H1 (cell line): ENCODE measurements at regions not wholly inside any gene's neighbourhood (a gene's known extent, or its start where the extent isn't known, plus 50 kb on each side); places are given as distances from the start of the nearest gene placed in this dataset.
A peak's percentile ranks its signal among the peaks of the same experiment; 100 is the strongest.

Experiments
- CTCF ChIA-PET: fragments of 300-600 bp; sonication (Branson Sonifier 250); formaldehyde crosslinking; loops from one replicate; lab custom pipeline; 2021; ENCODE audit not compliant: partially characterized antibody; lab: Charles Lee
- POLR2A ChIA-PET: fragments of 300-600 bp; sonication (Branson Sonifier 250); formaldehyde crosslinking; loops from one replicate; lab custom pipeline; 2021; ENCODE audit warnings: inconsistent platforms; ENCODE audit not compliant: partially characterized antibody; lab: Charles Lee
- DNase-seq, 2 experiments: peaks; one replicate each; pipeline versions ENCODE4 v3.0.0 to v3.0.0-alpha.2; 2010 to 2022; ENCODE audit warnings: low spot score in 2 of 2, low read depth in 1 of 2, mixed read lengths in 1 of 2
- FAIRE-seq: peaks from 2 replicates; lab custom pipeline; 2011; peaks lifted over from hg19 to GRCh38; lab: Jason Lieb, UNC
- H2AFZ ChIP-seq: 2 replicates; pipeline ENCODE4 v1.8.1; 2012; ENCODE audit warnings: low read length, inconsistent platforms
- H2AK5ac ChIP-seq: 2 replicates; pipeline ENCODE4 v1.6.1; 2013; ENCODE audit warnings: low read depth, low read length
- H2BK120ac ChIP-seq: replicated peaks from 2 replicates; pipeline ENCODE3; 2013; ENCODE audit warnings: low read depth, low read length, inconsistent platforms
- H2BK12ac ChIP-seq: 2 replicates; pipeline ENCODE4 v1.6.1; 2013; ENCODE audit warnings: low read depth, low read length
- H2BK15ac ChIP-seq: 2 replicates; pipeline ENCODE4 v1.6.1; 2013; ENCODE audit warnings: low read length
- H2BK20ac ChIP-seq: 2 replicates; pipeline ENCODE4 v1.6.1; 2013; ENCODE audit warnings: low read length
- H2BK5ac ChIP-seq: 2 replicates; pipeline ENCODE4 v1.6.1; 2013; ENCODE audit warnings: low read depth, low read length
- H3K14ac ChIP-seq: 2 replicates; pipeline ENCODE4 v1.6.1; 2013; ENCODE audit warnings: inconsistent platforms; ENCODE audit not compliant: insufficient read length
- H3K18ac ChIP-seq: 2 replicates; pipeline ENCODE4 v1.6.1; 2013; ENCODE audit warnings: low read length; ENCODE audit errors: extremely low read depth
- H3K23ac ChIP-seq: 2 replicates; pipeline ENCODE4 v1.6.1; 2013; ENCODE audit warnings: inconsistent platforms; ENCODE audit not compliant: insufficient read length
- H3K23me2 ChIP-seq: 2 replicates; pipeline ENCODE4 v1.6.1; 2013; ENCODE audit warnings: low read depth, low read length
- H3K27ac ChIP-seq: 2 replicates; pipeline ENCODE4 v1.6.1; 2011; ENCODE audit warnings: low read depth, low read length, inconsistent platforms
- H3K27me3 ChIP-seq, 4 experiments: replicated peaks in 1 of 4; 1 replicate in 1 of 4; 2 replicates in 3 of 4; pipeline versions ENCODE4 v1.6.1 to v1.8.1; 2011 to 2013; ENCODE audit warnings: low read length in 3 of 4, mild to moderate bottlenecking in 3 of 4, inconsistent platforms in 2 of 4, mixed read lengths in 2 of 4, moderate library complexity in 1 of 4; ENCODE audit not compliant: control insufficient read depth in 3 of 4, insufficient read depth in 3 of 4; ENCODE audit errors: extremely low read depth in 1 of 4
- H3K36me3 ChIP-seq, 4 experiments: 2 replicates each; pipeline versions ENCODE4 v1.6.1 to v1.8.1; 2011 to 2013; ENCODE audit warnings: mild to moderate bottlenecking in 4 of 4, low read length in 3 of 4, moderate library complexity in 2 of 4, control low read depth in 1 of 4, inconsistent platforms in 1 of 4; ENCODE audit not compliant: insufficient read depth in 4 of 4, control insufficient read depth in 2 of 4
- H3K4ac ChIP-seq: replicated peaks from 2 replicates; pipeline ENCODE3; 2013; ENCODE audit warnings: low read length, low read depth, mixed read lengths, inconsistent platforms; ENCODE audit not compliant: insufficient read length
- H3K4me1 ChIP-seq, 4 experiments: replicated peaks in 1 of 4; 1 replicate in 1 of 4; 2 replicates in 3 of 4; pipeline versions ENCODE4 v1.6.1 to v1.8.1; 2011 to 2013; ENCODE audit warnings: low read length in 3 of 4, inconsistent platforms in 2 of 4, mixed read lengths in 1 of 4; ENCODE audit not compliant: insufficient read depth in 4 of 4, control insufficient read depth in 3 of 4
- H3K4me2 ChIP-seq, 2 experiments: 2 replicates each; pipeline versions ENCODE4 v1.6.1 to v1.8.1; 2011 to 2013; ENCODE audit warnings: low read depth in 2 of 2, low read length in 2 of 2, control low read depth in 1 of 2, inconsistent platforms in 1 of 2, mild to moderate bottlenecking in 1 of 2; ENCODE audit not compliant: insufficient read depth in 1 of 2
- H3K4me3 ChIP-seq, 4 experiments: fragments of 200-600, 300-600 bp in 1 of 4; sonication (generic), shearing (Covaris generic), sonication (Bioruptor Twin) in 1 of 4; 2 replicates each; pipeline versions ENCODE4 v1.5.1 to v1.8.1; 2011 to 2016; ENCODE audit warnings: low read length in 4 of 4, low read depth in 3 of 4, control low read depth in 2 of 4, inconsistent platforms in 2 of 4, mild to moderate bottlenecking in 2 of 4, mixed read lengths in 1 of 4, moderate library complexity in 1 of 4; ENCODE audit not compliant: insufficient read depth in 2 of 4; ENCODE audit errors: extremely low read depth in 1 of 4
- H3K56ac ChIP-seq: replicated peaks from 2 replicates; pipeline ENCODE3; 2013; ENCODE audit warnings: low read depth, mild to moderate bottlenecking, mixed read lengths, low read length, inconsistent platforms; ENCODE audit not compliant: insufficient read length
- H3K79me1 ChIP-seq: 2 replicates; pipeline ENCODE4 v1.6.1; 2013; ENCODE audit warnings: low read depth, low read length, control low read depth
- H3K79me2 ChIP-seq, 2 experiments: 2 replicates each; pipeline versions ENCODE4 v1.6.1 to v1.8.1; 2012 to 2013; ENCODE audit warnings: low read length in 2 of 2, mild to moderate bottlenecking in 2 of 2, inconsistent platforms in 1 of 2; ENCODE audit not compliant: insufficient read depth in 2 of 2, control insufficient read depth in 1 of 2
- H3K9ac ChIP-seq, 4 experiments: replicated peaks in 1 of 4; 1 replicate in 1 of 4; 2 replicates in 3 of 4; pipeline versions ENCODE4 v1.6.1 to v1.8.1; 2011 to 2013; ENCODE audit warnings: low read depth in 3 of 4, low read length in 3 of 4, control low read depth in 2 of 4, mild to moderate bottlenecking in 2 of 4, moderate library complexity in 2 of 4, inconsistent platforms in 1 of 4; ENCODE audit errors: extremely low read depth in 1 of 4
- H3K9me3 ChIP-seq, 2 experiments: 2 replicates each; pipeline versions ENCODE4 v1.6.1 to v1.8.1; 2012 to 2013; ENCODE audit warnings: mild to moderate bottlenecking in 2 of 2, moderate library complexity in 2 of 2, control low read depth in 1 of 2, inconsistent platforms in 1 of 2, low read depth in 1 of 2, low read length in 1 of 2, mixed read lengths in 1 of 2; ENCODE audit not compliant: insufficient read depth in 2 of 2
- H4K20me1 ChIP-seq, 2 experiments: replicated peaks in 1 of 2; 2 replicates each; pipeline versions ENCODE3 to v1.8.1; 2011 to 2013; ENCODE audit warnings: inconsistent platforms in 2 of 2, low read length in 2 of 2, mild to moderate bottlenecking in 1 of 2; ENCODE audit not compliant: insufficient read depth in 2 of 2, control insufficient read depth in 1 of 2
- H4K5ac ChIP-seq: 2 replicates; pipeline ENCODE4 v1.6.1; 2013; ENCODE audit warnings: low read length, low read depth, mixed read lengths, inconsistent platforms; ENCODE audit not compliant: insufficient read length
- H4K8ac ChIP-seq: 2 replicates; pipeline ENCODE4 v1.8.0; 2013; ENCODE audit warnings: mild to moderate bottlenecking, moderate library complexity, low read length, inconsistent platforms; ENCODE audit not compliant: insufficient read depth; ENCODE audit errors: extremely low read depth
- H4K91ac ChIP-seq: replicated peaks from 2 replicates; pipeline ENCODE3; 2013; ENCODE audit warnings: low read length, mixed read lengths, inconsistent platforms; ENCODE audit not compliant: insufficient read length
- EZH2 ChIP-seq: fragments of 200-600 bp; sonication (generic); IDR thresholded peaks from 2 replicates; pipeline ENCODE4 v1.7.1; 2012; ENCODE audit warnings: low read depth, mild to moderate bottlenecking, moderate library complexity, low read length, inconsistent platforms; ENCODE audit not compliant: severe bottlenecking
- KDM1A ChIP-seq: fragments of 200-600, 300-600 bp; sonication (generic); IDR thresholded peaks from 2 replicates; pipeline ENCODE4 v1.7.1; 2016; ENCODE audit warnings: mild to moderate bottlenecking, low read length, borderline replicate concordance
- KDM5A ChIP-seq: fragments of 200-600 bp; IDR thresholded peaks from 2 replicates; pipeline ENCODE4 v1.7.1; 2012; ENCODE audit warnings: mild to moderate bottlenecking, low read length, inconsistent platforms, mixed read lengths
- POLR2A ChIP-seq, 2 experiments: IDR thresholded peaks; 1 replicate in 1 of 2; 2 replicates in 1 of 2; pipeline ENCODE4 v1.6.1; 2011; ENCODE audit warnings: low read depth in 2 of 2, low read length in 2 of 2, mild to moderate bottlenecking in 2 of 2; ENCODE audit errors: control extremely low read depth in 1 of 2
- RFX5 ChIP-seq: IDR thresholded peaks from 2 replicates; pipeline ENCODE4 v1.6.1; 2011; ENCODE audit warnings: low read depth, low read length, improper control_type of control experiment, borderline replicate concordance
- SIN3A ChIP-seq, 2 experiments: IDR thresholded peaks in 1 of 2; conservative IDR thresholded peaks in 1 of 2; 2 replicates each; pipeline ENCODE4 v1.6.1; 2011 to 2012; ENCODE audit warnings: low read length in 2 of 2, improper control_type of control experiment in 1 of 2, low read depth in 1 of 2, mild to moderate bottlenecking in 1 of 2
- SP1 ChIP-seq: IDR thresholded peaks from 2 replicates; pipeline ENCODE4 v1.6.1; 2011; ENCODE audit warnings: low read depth, low read length
- SP2 ChIP-seq: IDR thresholded peaks from 2 replicates; pipeline ENCODE4 v1.6.1; 2012; ENCODE audit warnings: mild to moderate bottlenecking, low read length, inconsistent platforms
- TEAD4 ChIP-seq: IDR thresholded peaks from 2 replicates; pipeline ENCODE4 v1.6.1; 2012; ENCODE audit warnings: low read depth, low read length, inconsistent platforms, mixed read lengths
- WGBS, 2 experiments: shearing (Covaris generic) in 1 of 2; methylation state at CpG; one replicate each; pipeline versions ENCODE4 v1.1.6 to v1.1.7; 2013 to 2015; ENCODE audit warnings: low lambda C conversion rate in 2 of 2, mixed read lengths in 2 of 2, inconsistent platforms in 1 of 2, low coverage in 1 of 2, missing lambda C conversion rate in 1 of 2; ENCODE audit not compliant: insufficient replicate concordance in 2 of 2, insufficient coverage in 1 of 2, insufficient read length in 1 of 2; ENCODE audit errors: extremely low coverage in 1 of 2, missing lambda C conversion rate in 1 of 2; 5-methylcytosine and 5-hydroxymethylcytosine counted together
- TF ChIP-seq, protein P1 (sequence below): IDR thresholded peaks from 2 replicates; pipeline ENCODE4 v1.6.1; 2011; ENCODE audit warnings: low read depth, mild to moderate bottlenecking, low read length; ENCODE audit not compliant: insufficient read depth

DNA sequence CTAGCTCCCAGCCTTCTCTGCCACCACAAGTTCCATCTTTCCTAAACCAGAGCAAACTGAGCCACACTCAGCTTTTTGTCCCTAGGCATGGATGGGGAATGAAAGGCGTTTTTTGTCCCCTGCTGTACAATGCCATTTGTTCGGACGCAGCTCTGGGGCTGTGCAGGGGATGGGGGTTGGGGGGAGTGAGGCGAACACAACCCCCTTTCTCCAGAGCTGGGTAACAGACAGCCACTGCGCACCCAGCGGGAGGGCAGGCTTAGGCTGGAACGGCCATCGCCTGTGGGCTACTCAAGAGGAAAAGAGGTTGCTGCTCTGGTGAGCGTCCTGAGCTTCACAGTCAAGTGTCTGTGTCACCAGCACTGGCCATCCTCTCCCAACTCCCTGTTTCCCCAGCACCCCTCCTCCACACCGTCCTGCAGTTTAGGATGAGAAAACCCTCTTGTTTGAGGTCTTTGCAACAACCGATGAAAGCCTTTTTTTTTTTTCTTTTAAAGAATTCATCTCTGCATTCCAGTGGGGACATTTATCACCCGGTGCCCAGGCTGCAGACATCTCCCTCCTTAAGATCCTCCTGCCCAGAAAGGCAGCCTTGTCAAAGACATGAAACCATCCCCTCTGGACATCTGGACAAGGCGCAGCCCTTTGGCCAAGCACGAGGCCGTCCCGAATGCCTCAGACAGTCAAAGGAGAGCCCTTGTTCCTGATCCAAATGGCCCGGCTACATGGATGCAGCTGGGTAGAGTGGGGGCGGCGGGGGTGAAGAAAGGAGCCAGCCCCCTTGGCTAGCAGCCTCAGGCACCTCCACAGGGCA, 419.6 kb downstream of the BCOR start:
- Histone ChIP-seq H3K23ac (no peak overlapping the region), H3K56ac (no peak overlapping the region), H3K36me3 (no peaks in the 10 kb centered on the region), H3K14ac (no peak overlapping the region), H3K27ac (no peak overlapping the region), H3K9ac (no peak overlapping the region), H4K91ac (no peak overlapping the region), H2BK15ac (no peak overlapping the region), H2AFZ (no peak overlapping the region), H3K4me3 (no peak overlapping the region), H2BK5ac (no peak overlapping the region), H3K79me1 (no peaks in the 10 kb centered on the region), H3K4me2 (no peak overlapping the region), H2AK5ac (no peak overlapping the region), H3K4me1 (peaks cover 0 to 6% (median 0%) of the 10 kb centered on the region in 4 experiments; a peak in 1 of 7 replicates), H3K79me2 (no peaks in the 10 kb centered on the region), H4K5ac (no peak overlapping the region), H3K4ac (no peak overlapping the region), H4K20me1 (no peaks in the 10 kb centered on the region), H2BK120ac (no peak overlapping the region), H3K27me3 (no peaks in the 10 kb centered on the region), H3K23me2 (no peaks in the 10 kb centered on the region), H3K18ac (peak overlapping the region; percentile 48; the same call in 1 of the 2 replicates), H3K9me3 (peaks cover 0 to 2% of the 10 kb centered on the region in 2 experiments; a peak in 1 of 4 replicates), H2BK20ac (no peak overlapping the region), H2BK12ac (no peak overlapping the region), H4K8ac (no peak overlapping the region)
- DNase-seq (no peak), FAIRE-seq (no peak)
- ChIA-PET POLR2A (interaction anchor here (0.7 to 2.0 kb wide), 3 partner anchors 11 to 68 kb away, joined by 3 to 10 read pairs (median 3); no protein-coding TSS in a partner anchor), CTCF (interaction anchor here (1.0 kb wide), 1 partner anchor 26 kb away, joined by 3 read pairs; no protein-coding TSS in a partner anchor)
- WGBS, 2 experiments = 77% methylated on average over 5 of the region's 19 CpGs; no CpG with 5 or more reads in 1 of the 2 experiments
- no peak for TF ChIP-seq EZH2
- no peak for TF ChIP-seq TEAD4
- no peak for TF ChIP-seq SIN3A (conservative IDR thresholded peaks at IDR 0.05 in 1 of 2, IDR thresholded peaks at IDR 0.05 in 1 of 2; ENCODE audit: low read depth in 1 of 2, low read length in 2 of 2)
- TF ChIP-seq KDM5A = no peak
- no peak for TF ChIP-seq KDM1A
- no peak for TF ChIP-seq SP1
- TF ChIP-seq RFX5 = no peak
- no peak for TF ChIP-seq SP2
- TF ChIP-seq, protein P1, sequence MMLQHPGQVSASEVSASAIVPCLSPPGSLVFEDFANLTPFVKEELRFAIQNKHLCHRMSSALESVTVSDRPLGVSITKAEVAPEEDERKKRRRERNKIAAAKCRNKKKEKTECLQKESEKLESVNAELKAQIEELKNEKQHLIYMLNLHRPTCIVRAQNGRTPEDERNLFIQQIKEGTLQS = no peak
- no peak for TF ChIP-seq POLR2A (IDR thresholded peaks at IDR 0.05; ENCODE audit: control extremely low read depth in 1 of 2, low read depth in 2 of 2, low read length in 2 of 2)
